Activated T-helper 9 cell treated with anti-CD3 and anti-CD28 coated beads, Interleukin-2, amount 50 U/mL, for 16 hours (primary cell): ENCODE measurements at regions not wholly inside any gene's neighbourhood (a gene's known extent, or its start where the extent isn't known, plus 50 kb on each side); places are given as distances from the start of the nearest gene placed in this dataset.

Source experiments
- DNase-seq: peaks from one replicate; pipeline ENCODE4 v3.0.0-alpha.2; 2020; ENCODE audit warnings: low read depth

DNA sequence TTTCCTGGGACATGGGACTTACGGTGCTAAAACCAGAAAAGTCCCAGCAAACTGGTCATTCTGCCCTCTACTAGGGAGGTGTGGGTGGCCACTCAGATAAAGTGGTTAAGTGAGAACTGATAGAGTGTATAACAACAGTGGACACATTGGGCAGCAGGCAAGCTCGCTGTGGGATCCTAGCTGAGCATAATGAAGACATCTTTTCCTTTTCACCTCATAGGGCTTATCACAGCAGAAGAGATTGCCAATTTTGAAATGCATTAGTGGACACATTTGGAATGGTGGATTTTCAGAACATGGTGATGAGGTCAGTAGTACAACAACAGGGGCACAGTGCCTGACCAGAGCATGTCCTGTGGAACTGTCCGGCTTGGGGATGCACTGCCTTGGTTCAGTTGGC, 477.1 kb upstream of the KIF2A start:
- no peak for DNase-seq

DNA sequence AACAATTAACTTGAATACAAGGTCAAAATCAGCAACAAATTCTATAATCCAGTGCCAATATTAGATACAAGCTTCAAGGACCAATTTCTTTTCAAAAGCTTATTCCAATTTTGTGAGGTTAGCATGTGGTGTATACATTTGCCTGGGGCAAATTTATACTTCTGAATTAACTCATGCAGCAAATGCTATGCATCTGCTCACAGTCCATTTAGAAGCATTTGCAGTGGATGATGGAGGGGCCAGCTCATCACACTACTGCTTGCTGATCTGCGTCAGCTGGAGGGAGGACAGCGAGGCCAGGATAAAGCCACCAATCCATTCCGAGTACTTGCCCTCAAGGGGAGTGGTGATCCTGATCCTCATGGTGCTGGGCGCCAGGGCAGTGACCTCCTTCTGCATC, 474.3 kb upstream of the KIF2A start:
- DNase-seq: no peak

DNA sequence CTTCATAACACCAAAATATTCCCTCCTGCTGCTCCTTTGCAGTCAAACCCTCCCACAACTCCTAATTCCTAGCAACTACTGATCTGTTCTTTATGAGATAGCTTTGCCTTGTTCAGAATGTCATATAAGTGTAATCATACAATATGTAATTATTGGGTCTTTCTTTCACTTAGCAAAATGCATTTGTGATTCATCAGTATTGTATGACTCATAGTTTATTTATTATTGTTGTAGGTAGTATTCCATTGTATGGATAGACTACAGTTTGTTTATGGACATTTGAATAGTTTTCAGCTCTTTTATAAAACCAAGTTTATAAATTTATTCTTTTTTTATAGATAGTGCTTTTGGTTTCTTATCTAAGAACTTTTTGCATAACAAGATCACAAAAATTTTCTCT, 468.2 kb upstream of the KIF2A start:
- no peak for DNase-seq

DNA sequence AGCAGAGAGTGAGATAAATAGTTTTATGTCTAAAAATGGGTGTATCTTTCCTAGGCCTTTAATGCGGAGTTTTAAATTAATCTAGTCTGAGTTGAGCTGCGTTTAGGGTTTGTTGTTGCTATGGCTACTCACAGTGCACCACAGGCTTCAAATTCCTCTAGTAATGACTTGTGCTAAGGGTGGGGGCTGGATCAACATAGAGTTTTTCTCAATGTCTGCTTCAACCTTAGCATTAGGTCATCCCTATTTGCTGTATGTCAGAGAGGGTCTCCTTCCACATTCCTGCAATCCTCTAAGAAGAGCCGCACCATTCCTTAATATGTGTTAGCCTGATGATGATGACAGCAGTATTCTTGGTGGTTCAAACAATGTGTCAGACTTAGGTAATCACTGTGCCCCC, 465.6 kb upstream of the KIF2A start:
- DNase-seq: no peak

DNA sequence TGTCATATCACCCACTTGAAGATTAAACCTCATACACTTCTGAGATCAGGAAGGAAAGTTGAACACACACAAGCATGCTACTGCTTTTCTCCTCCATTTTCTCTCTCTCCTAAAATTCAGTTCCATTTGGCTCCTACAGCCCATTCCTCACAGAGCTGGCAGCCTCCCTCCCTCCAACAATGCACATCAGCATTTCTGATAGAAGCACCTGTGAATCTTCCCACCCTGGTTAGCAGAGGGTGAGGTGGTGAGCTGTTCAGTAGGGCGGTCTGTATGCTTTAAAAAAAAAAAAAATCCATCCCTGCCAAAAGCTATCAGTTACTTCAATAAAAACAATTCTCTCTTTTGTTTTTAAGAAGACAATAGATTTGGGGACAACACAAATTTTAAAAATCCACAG, 463.2 kb upstream of the KIF2A start:
- DNase-seq: no peak

DNA sequence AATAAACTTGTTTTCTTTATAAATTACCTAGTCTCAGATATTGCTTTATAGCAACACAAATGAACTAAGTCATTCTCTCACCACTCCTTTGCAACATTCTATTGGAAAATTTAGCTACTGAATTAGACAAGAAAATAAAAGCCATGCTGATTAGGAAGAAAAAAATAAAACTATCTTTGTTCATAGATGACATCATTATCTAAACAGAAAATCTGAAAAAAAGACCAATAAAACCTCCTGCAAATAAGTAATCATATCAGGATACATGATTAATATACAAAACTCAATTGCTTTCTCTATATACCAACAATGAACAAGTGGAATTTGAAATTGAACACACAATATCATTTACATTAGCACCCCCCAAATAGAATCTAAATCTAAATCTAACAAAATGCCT, 455.3 kb upstream of the KIF2A start:
- no peak for DNase-seq

DNA sequence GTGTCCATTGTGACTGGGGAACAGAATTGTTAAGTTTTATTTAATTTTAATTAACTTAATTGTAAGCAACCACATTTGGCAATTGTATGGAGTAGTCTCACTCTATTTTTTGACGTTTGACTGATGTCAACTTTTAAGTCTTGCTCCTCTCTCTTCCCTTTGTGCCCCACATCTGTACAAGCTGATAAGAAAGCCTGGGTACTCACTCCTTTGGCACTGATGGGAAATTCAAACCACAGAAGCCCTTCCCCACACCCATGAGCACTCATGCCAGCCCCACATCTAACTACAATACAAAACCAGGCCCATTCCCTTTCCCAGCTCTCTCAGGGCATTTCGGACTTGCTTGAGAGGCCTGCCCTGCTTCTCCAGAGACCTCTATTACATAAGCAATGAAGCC, 451.5 kb upstream of the KIF2A start:
- no peak for DNase-seq

DNA sequence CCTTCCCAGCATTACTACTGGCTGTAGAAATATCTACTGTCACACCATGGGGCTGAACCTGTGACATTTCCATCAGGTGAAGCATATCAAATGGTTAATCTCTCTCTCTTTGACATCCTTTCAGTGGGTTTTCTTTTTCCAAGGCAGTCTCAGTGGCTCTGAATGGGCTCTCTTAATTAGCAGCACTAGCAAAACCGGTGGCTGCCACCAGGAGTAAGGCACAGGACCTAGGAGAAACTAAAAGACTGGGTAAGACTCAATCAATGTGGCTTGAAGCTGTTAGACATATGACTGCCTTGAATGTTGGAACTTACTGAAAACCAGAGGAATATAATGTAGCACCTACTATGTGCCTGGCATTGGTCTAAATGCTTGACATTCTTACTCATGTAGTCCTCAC, 445.0 kb upstream of the KIF2A start:
- no peak for DNase-seq

DNA sequence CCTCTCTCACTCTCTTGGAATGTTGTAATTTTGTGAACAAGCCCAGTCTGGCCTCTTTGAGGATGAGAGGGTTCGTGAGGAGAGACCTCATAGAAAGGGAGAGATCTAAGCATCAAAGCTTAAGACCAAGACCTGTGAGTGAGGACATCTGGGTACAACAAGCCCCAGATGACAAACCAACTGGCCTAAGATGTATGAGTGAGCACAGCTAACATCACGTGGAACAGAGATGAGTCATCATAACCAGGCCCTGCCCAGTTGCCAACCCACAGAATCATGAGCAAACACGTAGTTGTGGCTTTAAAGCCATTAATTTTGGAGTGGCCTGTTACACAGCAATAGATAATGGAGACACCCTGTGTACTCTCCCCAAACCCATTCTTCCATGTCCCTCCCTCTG, 439.1 kb upstream of the KIF2A start:
- no peak for DNase-seq

DNA sequence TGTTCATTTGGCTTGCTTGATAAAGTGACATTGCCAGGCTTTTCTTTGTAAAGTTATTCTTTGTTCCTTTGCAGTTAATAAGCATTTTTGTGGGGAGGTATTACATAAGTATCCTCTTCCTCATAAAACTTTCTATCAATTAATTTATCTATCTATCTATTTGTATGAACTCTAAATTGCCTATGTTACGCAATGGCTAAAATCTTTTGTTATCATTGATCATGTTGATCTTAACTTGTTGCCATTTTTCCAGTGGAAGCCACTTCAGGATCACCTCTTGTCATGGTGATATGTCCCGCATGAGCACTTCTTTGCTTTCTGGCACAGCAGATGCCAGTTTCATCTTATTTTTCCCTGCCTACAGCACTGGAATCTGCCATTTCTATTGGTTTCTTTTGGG, 436.7 kb upstream of the KIF2A start:
- no peak for DNase-seq

DNA sequence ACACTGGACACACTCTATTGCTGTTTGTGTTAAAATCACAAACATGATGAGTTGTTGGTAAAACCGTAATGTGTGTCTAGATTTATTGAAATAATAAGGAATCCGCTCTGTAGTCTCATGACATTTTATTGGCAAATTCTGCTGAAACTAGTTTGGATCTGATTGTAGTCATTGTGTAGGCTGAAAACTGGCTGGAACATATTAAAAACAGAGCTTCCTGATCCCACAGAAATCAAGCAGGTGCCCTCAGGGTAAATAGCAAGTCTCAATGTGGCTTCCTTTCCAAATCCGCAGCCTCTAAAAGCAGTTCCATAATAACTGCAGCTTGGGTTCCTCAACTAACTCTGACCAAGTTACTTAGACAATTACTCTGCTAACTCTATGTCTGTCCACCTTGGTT, 427.5 kb upstream of the KIF2A start:
- no peak for DNase-seq

DNA sequence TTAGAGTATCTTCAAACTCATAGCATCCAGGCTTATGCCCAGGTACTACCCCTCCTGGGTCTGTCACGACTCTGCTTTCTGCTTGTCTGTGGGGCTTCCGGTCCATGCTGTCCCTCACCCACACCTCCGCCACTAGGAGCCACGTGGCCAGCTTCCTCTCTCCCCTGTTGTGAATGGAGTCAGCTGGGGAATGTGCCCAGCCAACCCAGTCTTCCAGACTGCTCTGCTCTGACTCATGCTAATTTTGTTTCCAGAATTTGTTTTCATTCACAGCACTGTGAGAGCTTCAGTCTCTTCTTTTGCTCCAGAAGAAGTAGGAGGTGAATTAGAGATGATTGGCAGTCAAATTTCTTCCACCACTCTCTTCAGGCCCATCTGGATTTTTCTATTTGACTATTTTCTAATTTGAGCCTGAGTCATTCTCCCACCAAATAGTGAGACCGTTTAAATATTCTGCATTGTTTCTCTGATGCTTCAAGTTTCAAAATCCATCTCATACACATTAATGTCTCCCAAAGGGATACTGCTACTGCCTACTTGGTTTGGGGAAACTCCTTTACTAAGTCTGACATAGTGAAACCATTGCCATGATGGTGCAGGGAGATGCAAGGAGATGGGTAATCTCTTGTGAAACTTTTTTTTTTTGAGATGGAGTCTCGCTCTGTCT, 424.1 kb upstream of the KIF2A start:
- DNase-seq: no peak

DNA sequence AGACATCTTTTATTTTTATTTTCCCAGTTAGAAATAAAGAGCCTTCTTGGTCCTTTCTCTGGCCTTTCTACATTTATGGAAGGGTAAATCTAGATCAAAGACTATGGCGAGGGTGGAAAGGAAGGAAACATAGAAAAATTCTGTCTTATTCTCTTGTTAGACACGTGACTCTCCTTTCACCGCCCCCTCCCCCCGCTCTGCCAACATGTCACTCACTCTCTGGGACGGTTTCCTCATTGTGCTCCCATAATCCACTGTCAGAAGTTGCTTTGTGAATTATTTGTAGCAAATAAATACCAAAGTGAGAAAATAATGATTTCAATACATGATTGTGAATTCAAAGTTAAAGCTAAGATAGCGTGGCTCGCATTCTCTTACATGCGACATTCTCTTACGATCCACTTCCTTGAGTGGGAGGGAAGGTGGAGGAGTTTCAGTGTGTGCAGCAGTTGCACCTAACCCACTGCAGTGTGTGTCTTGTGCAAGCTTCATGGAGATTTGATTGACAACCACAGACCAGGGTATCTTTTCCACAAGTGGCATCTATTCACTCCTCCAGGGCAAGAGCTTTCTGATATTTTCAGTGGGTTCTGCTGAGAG, 423.0 kb upstream of the KIF2A start:
- no peak for DNase-seq

DNA sequence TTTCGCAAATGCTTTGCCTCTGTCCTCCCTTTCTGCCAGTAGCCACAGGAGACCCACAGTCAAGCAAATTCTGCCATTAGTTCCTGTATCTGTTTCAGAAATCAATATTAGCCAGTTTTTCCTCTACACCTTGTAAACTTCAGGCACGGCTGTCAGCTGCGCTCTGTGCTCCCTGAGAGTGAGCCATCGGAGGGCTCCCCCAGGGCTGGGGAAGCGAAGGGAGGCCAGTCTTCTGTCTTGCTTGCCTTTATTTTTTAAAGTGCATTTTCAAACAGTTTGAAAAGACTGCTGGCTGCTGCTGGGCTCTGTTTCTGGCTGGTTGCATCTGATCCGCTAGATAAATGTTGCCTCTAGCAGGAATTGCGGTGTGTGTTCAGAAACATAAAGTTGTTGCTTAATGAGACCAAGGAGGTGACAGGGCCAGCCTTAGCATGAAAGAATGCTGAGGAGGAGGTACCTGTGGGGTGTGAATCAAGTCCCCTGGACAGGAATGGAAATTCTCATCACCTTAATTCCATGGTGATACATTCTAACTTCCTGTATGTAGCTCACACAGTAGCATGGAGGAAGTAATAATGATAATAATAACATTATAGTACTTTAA, 421.7 kb upstream of the KIF2A start:
- no peak for DNase-seq

DNA sequence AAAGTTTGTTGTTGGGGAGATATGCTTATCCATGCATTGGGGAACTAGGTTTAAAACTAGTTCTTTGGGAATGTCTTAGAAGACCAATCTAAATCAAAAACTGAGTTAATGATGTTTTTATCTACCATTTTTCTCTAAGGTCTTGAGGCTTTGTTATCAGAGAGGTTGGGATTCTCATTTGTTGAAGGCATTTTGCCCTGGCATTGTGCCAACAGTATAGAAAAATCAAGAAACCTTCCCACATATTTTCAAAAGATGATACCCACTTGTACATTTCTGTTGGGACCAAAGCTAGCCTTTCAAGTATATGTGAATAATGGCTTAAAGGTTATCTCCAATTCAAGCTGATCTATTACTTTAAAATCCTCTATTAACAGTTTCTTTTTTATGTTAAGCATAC, 419.8 kb upstream of the KIF2A start:
- DNase-seq: no peak

DNA sequence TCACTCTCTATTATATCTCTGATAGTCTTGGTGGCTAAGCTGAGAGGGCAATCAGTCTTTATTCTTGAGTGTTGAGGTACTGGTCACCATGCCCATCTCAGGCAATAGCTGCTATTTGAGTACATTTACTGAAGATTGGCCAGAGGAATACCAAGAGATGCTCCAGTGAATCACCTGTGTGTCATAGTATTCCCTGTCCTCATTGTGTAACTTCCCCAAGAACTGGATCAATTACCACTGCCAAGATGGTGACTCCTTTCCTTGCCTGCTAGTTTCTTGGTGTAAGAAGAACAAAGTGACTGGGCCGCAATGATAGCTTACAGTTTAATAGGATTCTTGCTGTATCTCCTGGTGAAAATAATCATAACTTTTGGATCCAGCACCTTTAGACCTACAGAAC, 418.7 kb upstream of the KIF2A start:
- no peak for DNase-seq

DNA sequence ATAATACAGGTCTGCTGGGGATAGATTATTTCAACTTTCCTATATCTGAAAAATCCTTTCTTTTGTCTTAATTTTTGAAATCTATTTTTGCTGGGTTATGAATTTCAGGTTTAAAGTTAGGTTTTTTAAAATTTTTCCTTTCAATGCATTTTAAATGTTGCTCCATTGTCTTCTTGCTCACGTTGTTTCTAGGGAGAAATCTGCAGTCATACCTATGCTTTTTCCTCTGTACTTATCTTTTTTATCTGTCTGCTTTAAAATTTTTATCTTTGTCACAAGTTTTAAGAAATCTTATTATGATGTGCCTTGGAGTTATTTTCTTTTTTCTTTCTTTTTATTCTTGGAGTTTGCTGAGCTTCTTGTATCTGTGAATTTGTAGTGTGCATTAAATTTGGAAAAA, 412.0 kb upstream of the KIF2A start:
- no peak for DNase-seq

DNA sequence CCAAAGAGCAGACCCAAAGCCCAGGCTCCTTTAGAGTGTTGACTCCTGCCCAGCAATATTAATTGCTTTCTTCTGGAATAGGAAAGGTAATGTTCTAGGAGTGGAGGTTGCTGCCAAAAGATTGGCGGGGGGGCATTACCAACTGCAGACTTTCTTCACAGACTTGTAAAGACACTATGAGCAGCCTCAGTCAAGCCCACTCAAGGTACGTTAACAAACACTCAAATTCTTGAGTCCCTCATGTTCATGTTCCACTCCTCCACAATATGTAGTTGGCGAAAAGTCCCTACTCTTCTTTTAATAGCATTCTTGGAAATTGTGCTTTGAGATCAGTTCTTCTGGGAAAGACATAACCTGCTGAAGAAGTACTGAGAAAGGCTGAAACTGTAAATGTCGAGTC, 409.2 kb upstream of the KIF2A start:
- DNase-seq: no peak

DNA sequence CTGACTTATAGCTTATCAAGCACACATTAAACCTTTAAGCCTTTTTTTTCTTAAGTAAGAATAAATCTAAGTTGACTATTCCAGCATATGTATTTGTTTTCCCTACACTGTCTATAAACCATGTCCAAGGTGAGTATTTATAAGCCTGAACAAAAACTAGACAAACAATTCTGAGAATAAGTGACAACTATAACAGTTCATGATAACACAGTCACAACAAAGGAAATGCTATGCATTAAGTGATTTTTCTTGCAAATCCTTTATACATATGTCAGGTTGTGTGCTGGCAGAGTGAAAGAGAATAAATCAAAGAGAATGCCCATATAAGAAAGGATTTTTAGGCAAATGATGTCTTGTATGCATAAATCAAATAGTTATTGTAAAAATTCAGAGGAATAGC, 408.8 kb upstream of the KIF2A start:
- no peak for DNase-seq

DNA sequence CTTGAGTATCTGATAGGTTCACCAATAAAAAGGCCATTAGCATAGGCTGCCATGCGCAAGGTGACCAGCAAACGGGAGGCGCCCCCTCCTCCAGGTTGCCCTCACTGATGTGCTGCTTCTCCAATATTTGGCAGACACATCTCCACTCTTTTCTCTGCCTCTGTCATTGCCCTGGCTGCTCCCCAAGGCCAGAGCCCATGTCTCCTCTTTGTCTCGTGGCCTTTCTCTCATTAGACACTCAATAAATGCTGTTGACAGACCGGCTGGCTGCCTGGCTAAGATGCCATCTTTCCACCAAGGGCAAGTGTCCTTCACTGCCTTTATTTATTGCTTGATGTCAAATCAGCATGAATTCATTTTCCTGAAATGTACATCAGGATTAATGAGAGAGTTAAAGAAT, 404.0 kb upstream of the KIF2A start:
- DNase-seq: no peak

DNA sequence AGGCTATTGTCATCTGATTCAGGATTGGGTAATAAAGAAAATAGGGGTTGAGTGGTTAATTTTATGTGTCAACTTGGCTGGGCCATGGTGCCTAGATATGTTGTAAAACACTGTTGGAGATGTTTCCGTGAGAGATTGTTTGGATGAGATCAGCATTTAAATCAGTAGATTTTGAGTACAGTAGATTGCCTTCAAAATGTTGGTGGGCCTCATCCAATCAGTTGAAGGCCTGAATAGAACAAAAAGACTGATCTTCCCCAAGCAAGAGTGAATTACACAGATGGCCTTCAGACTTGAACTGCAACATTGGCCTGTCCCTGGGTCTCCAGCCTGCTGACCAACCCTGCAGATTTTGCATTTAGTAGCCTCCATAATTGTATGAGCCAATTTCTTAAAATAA, 401.3 kb upstream of the KIF2A start:
- no peak for DNase-seq

DNA sequence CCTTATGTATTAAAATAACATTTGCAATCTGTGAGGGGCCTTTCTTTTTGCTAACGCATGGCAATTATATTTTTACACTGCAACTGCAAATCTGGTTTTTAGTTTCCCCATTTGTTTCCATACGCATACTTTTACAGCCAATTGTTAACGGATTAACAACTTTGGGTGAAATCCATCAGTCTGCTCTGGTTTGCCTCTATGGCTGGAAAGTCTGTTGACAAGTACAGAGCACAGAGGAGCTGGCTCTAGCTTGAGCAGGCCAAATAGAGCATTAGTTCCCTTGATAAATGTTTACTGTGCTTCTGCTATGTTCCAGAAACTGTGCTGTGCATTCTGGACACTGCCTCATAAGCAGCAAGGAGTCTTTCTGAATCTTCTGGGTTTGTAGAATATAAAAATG, 400.4 kb upstream of the KIF2A start:
- DNase-seq: no peak

DNA sequence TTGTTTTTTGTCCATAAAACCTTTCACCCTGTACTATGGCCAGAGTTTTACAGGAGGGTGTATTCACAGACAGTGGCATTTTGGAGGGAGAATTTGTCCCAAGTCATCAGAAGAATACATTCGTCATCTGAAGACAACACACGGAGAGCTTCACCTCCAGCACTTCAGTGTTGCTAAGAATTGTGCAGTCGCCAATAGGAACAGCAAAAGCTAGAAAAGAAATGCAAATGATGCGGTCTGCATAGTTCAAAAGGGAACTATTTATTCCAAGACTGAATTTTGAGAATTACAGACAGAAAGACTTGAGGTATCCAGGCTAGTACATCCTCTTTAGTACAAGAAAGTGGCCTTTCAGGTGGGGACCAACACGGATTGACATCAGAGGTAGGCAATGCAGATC, 399.2 kb upstream of the KIF2A start:
- no peak for DNase-seq

DNA sequence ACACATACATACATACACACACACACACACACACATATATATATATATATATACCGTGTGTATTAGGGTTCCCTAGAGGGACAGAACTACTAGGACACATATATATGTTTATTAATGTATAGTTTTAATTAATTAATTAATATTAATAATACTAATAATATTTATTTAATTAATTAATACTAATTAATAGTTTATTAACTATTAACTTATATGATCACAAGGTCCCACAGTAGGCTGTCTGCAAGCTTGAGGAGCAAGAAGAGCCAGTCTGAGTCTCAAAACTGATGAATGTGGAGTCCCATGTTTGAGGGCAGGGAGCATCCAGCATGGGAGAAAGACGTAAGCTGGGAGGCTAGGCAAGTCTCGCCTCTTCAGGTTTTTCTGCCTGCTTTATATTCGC, 398.0 kb upstream of the KIF2A start:
- DNase-seq: no peak
